SK-N-SH treated with all-trans-retinoic acid at 6 μM for 48 hours (cell line): ENCODE measurements at regions not wholly inside any gene's neighbourhood (a gene's known extent, or its start where the extent isn't known, plus 50 kb on each side); places are given as distances from the start of the nearest gene placed in this dataset.

Experiments used
- ATAC-seq: fragments of 200-7000 bp; cut with Tn5 transposase; 3 replicates; pipeline ENCODE4 v1.9.1; 2020; ENCODE audit warnings: mild to moderate bottlenecking, moderate library complexity
- ARNTL ChIP-seq: fragments of 450-650 bp; formaldehyde crosslinking; IDR thresholded peaks from 2 replicates; pipeline ENCODE4 v1.5.0; 2020; ENCODE audit warnings: low read depth, mild to moderate bottlenecking, moderate library complexity, borderline replicate concordance
- BACH2 ChIP-seq: fragments of 250-450 bp; sonication (Bioruptor Pico); IDR thresholded peaks from 2 replicates; pipeline ENCODE4 v1.9.0; 2021; ENCODE audit warnings: mild to moderate bottlenecking, borderline replicate concordance
- CSDC2 ChIP-seq: fragments of 250-450 bp; sonication (Bioruptor Pico); IDR thresholded peaks from 2 replicates; pipeline ENCODE4 v1.5.0; 2020; ENCODE audit warnings: mild to moderate bottlenecking, moderate library complexity
- CSRNP3 ChIP-seq: fragments of 250-450 bp; sonication (Bioruptor Pico); IDR thresholded peaks from 2 replicates; pipeline ENCODE4 v1.5.1; 2021; ENCODE audit warnings: mild to moderate bottlenecking, moderate library complexity
- ESRRG ChIP-seq: fragments of 250-450 bp; sonication (Bioruptor Pico); IDR thresholded peaks from 2 replicates; pipeline ENCODE4 v1.6.1; 2021; ENCODE audit warnings: mild to moderate bottlenecking
- ISL1 ChIP-seq: fragments of 250-450 bp; sonication (Bioruptor Pico); IDR thresholded peaks from 2 replicates; pipeline ENCODE4 v2.1.2; 2022; ENCODE audit warnings: mild to moderate bottlenecking, moderate library complexity
- OSR1 ChIP-seq: fragments of 250-450 bp; sonication (Bioruptor Pico); IDR thresholded peaks from 2 replicates; pipeline ENCODE4 v1.8.0; 2022; ENCODE audit warnings: moderate library complexity, mild to moderate bottlenecking, inconsistent platforms
- POU6F1 ChIP-seq: fragments of 250-450 bp; sonication (Bioruptor Pico); IDR thresholded peaks from 2 replicates; pipeline ENCODE4 v1.8.0; 2021; ENCODE audit warnings: low read depth, mild to moderate bottlenecking, moderate library complexity, borderline replicate concordance
- PPARA ChIP-seq: fragments of 250-450 bp; sonication (Bioruptor Pico); IDR thresholded peaks from 2 replicates; pipeline ENCODE4 v1.5.0; 2020; ENCODE audit warnings: mild to moderate bottlenecking, borderline replicate concordance
- SNAI2 ChIP-seq: fragments of 250-450 bp; sonication (Bioruptor Pico); IDR thresholded peaks from 2 replicates; pipeline ENCODE4 v1.5.0; 2020; ENCODE audit warnings: mild to moderate bottlenecking, moderate library complexity
- TCF4 ChIP-seq: fragments of 250-450 bp; sonication (Bioruptor Pico); IDR thresholded peaks from 2 replicates; pipeline ENCODE4 v1.8.0; 2021; ENCODE audit warnings: mild to moderate bottlenecking, moderate library complexity, borderline replicate concordance
- ZC3H10 ChIP-seq: fragments of 250-450 bp; sonication (Bioruptor Pico); IDR thresholded peaks from 2 replicates; pipeline ENCODE4 v1.5.1; 2021; ENCODE audit warnings: mild to moderate bottlenecking, moderate library complexity
- ZFP3 ChIP-seq: fragments of 250-450 bp; sonication (Bioruptor Pico); IDR thresholded peaks from 2 replicates; pipeline ENCODE4 v1.5.0; 2020; ENCODE audit warnings: mild to moderate bottlenecking, moderate library complexity
- ZFP30 ChIP-seq: fragments of 450-650 bp; formaldehyde crosslinking; IDR thresholded peaks from 2 replicates; pipeline ENCODE4 v1.5.0; 2022; ENCODE audit warnings: mild to moderate bottlenecking, moderate library complexity
- ZNF565 ChIP-seq: fragments of 450-650 bp; formaldehyde crosslinking; conservative IDR thresholded peaks from 2 replicates; pipeline ENCODE4 v1.5.0; 2020; ENCODE audit warnings: low read depth, mild to moderate bottlenecking, moderate library complexity
- ZNF70 ChIP-seq: fragments of 450-650 bp; formaldehyde crosslinking; IDR thresholded peaks from 2 replicates; pipeline ENCODE4 v1.5.0; 2020; ENCODE audit warnings: mild to moderate bottlenecking, moderate library complexity
- TF ChIP-seq, protein P1 (sequence below): fragments of 250-450 bp; sonication (Bioruptor Pico); IDR thresholded peaks from 2 replicates; pipeline ENCODE4 v1.5.0; 2020; ENCODE audit warnings: mild to moderate bottlenecking, moderate library complexity
- TF ChIP-seq, protein P2 (sequence below): fragments of 250-450 bp; sonication (Bioruptor Pico); IDR thresholded peaks from 2 replicates; pipeline ENCODE4 v1.5.1; 2020; ENCODE audit warnings: low read depth, mild to moderate bottlenecking, moderate library complexity

- TF ChIP-seq, protein P1, sequence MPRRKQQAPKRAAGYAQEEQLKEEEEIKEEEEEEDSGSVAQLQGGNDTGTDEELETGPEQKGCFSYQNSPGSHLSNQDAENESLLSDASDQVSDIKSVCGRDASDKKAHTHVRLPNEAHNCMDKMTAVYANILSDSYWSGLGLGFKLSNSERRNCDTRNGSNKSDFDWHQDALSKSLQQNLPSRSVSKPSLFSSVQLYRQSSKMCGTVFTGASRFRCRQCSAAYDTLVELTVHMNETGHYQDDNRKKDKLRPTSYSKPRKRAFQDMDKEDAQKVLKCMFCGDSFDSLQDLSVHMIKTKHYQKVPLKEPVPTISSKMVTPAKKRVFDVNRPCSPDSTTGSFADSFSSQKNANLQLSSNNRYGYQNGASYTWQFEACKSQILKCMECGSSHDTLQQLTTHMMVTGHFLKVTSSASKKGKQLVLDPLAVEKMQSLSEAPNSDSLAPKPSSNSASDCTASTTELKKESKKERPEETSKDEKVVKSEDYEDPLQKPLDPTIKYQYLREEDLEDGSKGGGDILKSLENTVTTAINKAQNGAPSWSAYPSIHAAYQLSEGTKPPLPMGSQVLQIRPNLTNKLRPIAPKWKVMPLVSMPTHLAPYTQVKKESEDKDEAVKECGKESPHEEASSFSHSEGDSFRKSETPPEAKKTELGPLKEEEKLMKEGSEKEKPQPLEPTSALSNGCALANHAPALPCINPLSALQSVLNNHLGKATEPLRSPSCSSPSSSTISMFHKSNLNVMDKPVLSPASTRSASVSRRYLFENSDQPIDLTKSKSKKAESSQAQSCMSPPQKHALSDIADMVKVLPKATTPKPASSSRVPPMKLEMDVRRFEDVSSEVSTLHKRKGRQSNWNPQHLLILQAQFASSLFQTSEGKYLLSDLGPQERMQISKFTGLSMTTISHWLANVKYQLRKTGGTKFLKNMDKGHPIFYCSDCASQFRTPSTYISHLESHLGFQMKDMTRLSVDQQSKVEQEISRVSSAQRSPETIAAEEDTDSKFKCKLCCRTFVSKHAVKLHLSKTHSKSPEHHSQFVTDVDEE, result no peak
- TF ChIP-seq POU6F1 (CRISPR knock-in tag) (no peak), ZFP3 (CRISPR knock-in tag) (no peak), CSDC2 (CRISPR knock-in tag) (no peak), ZFP30 (CRISPR knock-in tag) (no peak), ESRRG (CRISPR knock-in tag) (no peak), SNAI2 (no peak), ISL1 (CRISPR knock-in tag) (no peak), ZNF565 (no peak), PPARA (CRISPR knock-in tag) (no peak)
Measured at GRCh38 chr10:105342606-105343005, 701.5 kb downstream of the SORCS3 start (continued).

DNA sequence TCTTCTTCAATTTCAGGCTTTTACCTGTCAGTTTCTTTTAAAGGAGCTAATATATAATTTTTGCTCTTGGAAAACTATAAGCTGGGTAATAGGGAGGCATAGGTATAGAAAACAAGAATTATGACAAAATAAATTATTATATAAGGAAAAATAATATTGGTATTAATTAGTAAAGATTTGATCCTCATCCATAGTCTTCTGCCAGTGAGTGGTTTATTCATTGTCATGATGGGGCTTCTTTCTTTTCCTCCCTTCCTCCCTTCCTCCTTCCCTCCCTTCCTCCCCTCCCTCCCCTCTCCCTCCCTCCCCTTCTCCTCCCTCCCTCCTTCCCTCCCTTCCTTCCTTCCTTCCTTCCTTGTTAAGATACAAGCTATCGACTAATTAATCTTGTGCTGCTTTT is 698.6 kb downstream of the SORCS3 start:
- ATAC-seq, result no peak
- TF ChIP-seq PPARA (CRISPR knock-in tag), result no peak
- TF ChIP-seq ZNF565, result no peak
- TF ChIP-seq, protein P2, sequence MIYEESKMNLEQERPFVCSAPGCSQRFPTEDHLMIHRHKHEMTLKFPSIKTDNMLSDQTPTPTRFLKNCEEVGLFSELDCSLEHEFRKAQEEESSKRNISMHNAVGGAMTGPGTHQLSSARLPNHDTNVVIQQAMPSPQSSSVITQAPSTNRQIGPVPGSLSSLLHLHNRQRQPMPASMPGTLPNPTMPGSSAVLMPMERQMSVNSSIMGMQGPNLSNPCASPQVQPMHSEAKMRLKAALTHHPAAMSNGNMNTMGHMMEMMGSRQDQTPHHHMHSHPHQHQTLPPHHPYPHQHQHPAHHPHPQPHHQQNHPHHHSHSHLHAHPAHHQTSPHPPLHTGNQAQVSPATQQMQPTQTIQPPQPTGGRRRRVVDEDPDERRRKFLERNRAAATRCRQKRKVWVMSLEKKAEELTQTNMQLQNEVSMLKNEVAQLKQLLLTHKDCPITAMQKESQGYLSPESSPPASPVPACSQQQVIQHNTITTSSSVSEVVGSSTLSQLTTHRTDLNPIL (CRISPR knock-in tag), result no peak
- no peak for TF ChIP-seq ARNTL (CRISPR knock-in tag)
- TF ChIP-seq, protein P1, result no peak
- TF ChIP-seq TCF4, result no peak
- no peak for TF ChIP-seq ISL1 (CRISPR knock-in tag)
- no peak for TF ChIP-seq ZNF70 (CRISPR knock-in tag)
- no peak for TF ChIP-seq OSR1 (CRISPR knock-in tag)
- no peak for TF ChIP-seq ZFP30 (CRISPR knock-in tag)
- TF ChIP-seq SNAI2, result no peak
- TF ChIP-seq ESRRG (CRISPR knock-in tag), result no peak
- no peak for TF ChIP-seq CSRNP3 (CRISPR knock-in tag)
- no peak for TF ChIP-seq CSDC2 (CRISPR knock-in tag)

GRCh38 chr10:105328503-105329133 is 687.5 kb downstream of the SORCS3 start:
- TF ChIP-seq ZC3H10 (CRISPR knock-in tag), result no peak
- 0 out of 2 replicates have a peak, but pooled peaks have one; percentile 27 for TF ChIP-seq CSRNP3 (CRISPR knock-in tag)
- TF ChIP-seq ISL1 (CRISPR knock-in tag), result peak; percentile 86
- TF ChIP-seq BACH2 (CRISPR knock-in tag), result no peak
- no peak for ATAC-seq
